ENCODE measurements at regions not wholly inside any gene's neighbourhood (a gene's known extent, or its start where the extent isn't known, plus 50 kb on each side); places are given as distances from the start of the nearest gene placed in this dataset.

- TF ChIP-seq CTCF (IDR thresholded peaks at IDR 0.05) = no peak
- DNase-seq (no peak), ATAC-seq (no peak)
- H3K4me3 ChIP-seq = no peak overlapping the region
- no peaks in the 10 kb centered on the region for H3K36me3 ChIP-seq
- H3K27me3 ChIP-seq (ENCODE audit: low read depth) = no peaks in the 10 kb centered on the region
- no peaks in the 10 kb centered on the region for H3K9me3 ChIP-seq
- H3K4me1 ChIP-seq = no peaks in the 10 kb centered on the region
- intact Hi-C loops (cut with DNase I) = no loop called here
- H3K27ac ChIP-seq = no peak overlapping the region
Measured at GRCh38 chr1:218679988-218680748, 335.0 kb downstream of the TGFB2 start.

GRCh38 chr1:218683242-218683641, 338.1 kb downstream of the TGFB2 start:
- TF ChIP-seq CTCF (IDR thresholded peaks at IDR 0.05) = no peak
- Histone ChIP-seq H3K4me3 (no peak overlapping the region), H3K9me3 (no peaks in the 10 kb centered on the region), H3K27me3 (ENCODE audit: low read depth) (no peaks in the 10 kb centered on the region), H3K4me1 (no peaks in the 10 kb centered on the region), H3K27ac (no peak overlapping the region), H3K36me3 (no peaks in the 10 kb centered on the region)
- DNase-seq = no peak
- ATAC-seq = no peak
- intact Hi-C loops (cut with DNase I) = no loop called here

GRCh38 chr1:218686258-218686657, 341.1 kb downstream of the TGFB2 start:
- Histone ChIP-seq H3K9me3 (no peaks in the 10 kb centered on the region), H3K36me3 (no peaks in the 10 kb centered on the region), H3K27ac (no peak overlapping the region), H3K27me3 (ENCODE audit: low read depth) (no peaks in the 10 kb centered on the region), H3K4me1 (no peaks in the 10 kb centered on the region), H3K4me3 (no peak overlapping the region)
- ATAC-seq (no peak), DNase-seq (no peak)
- TF ChIP-seq CTCF (IDR thresholded peaks at IDR 0.05) = no peak
- intact Hi-C loops (cut with DNase I) = no loop called here

GRCh38 chr1:218686761-218687160, 341.6 kb downstream of the TGFB2 start:
- H3K27me3 ChIP-seq (ENCODE audit: low read depth) = no peaks in the 10 kb centered on the region
- no peak for DNase-seq
- no peak for ATAC-seq

GRCh38 chr1:218692808-218693207, 347.7 kb downstream of the TGFB2 start:
- Histone ChIP-seq H3K4me1 (no peaks in the 10 kb centered on the region), H3K4me3 (no peak overlapping the region), H3K27me3 (ENCODE audit: low read depth) (no peaks in the 10 kb centered on the region), H3K9me3 (no peaks in the 10 kb centered on the region), H3K36me3 (no peaks in the 10 kb centered on the region), H3K27ac (no peak overlapping the region)
- TF ChIP-seq CTCF (IDR thresholded peaks at IDR 0.05) = no peak
- DNase-seq = no peak
- intact Hi-C loops (cut with DNase I) = no loop called here
- ATAC-seq = no peak

More at GRCh38 chr1:218686761-218687160, 341.6 kb downstream of the TGFB2 start:
- intact Hi-C loops (cut with DNase I) = no loop called here
- Histone ChIP-seq H3K9me3 (no peaks in the 10 kb centered on the region), H3K4me3 (no peak overlapping the region), H3K27ac (no peak overlapping the region), H3K4me1 (no peaks in the 10 kb centered on the region), H3K36me3 (no peaks in the 10 kb centered on the region)
- TF ChIP-seq CTCF (IDR thresholded peaks at IDR 0.05) = no peak

Measured in lower lobe of right lung (tissue), 2 donors.